HG02884 (cell line): ENCODE measurements at regions not wholly inside any gene's neighbourhood (a gene's known extent, or its start where the extent isn't known, plus 50 kb on each side); places are given as distances from the start of the nearest gene placed in this dataset.

ENCODE experiments used
- ATAC-seq: cut with Tn5 transposase; IDR thresholded peaks from one replicate; pipeline ENCODE4 v1.9.1; 2021; ENCODE audit warnings: mild to moderate bottlenecking, moderate library complexity; ENCODE audit not compliant: unreplicated experiment

- ATAC-seq, result no peak
Observed at GRCh38 chr3:187925326-187925725, 180.1 kb upstream of the BCL6 start.

- no peak for ATAC-seq
Observed at GRCh38 chr3:187926620-187927019, 181.4 kb upstream of the BCL6 start.

GRCh38 chr3:187927565-187927964 is 182.3 kb upstream of the BCL6 start:
- no peak for ATAC-seq

- no peak for ATAC-seq
Observed at GRCh38 chr3:187929112-187929816, 184.0 kb upstream of the BCL6 start.

GRCh38 chr3:187930021-187930420 is 184.8 kb upstream of the BCL6 start:
- no peak for ATAC-seq

GRCh38 chr3:187931101-187931500 is 185.8 kb upstream of the BCL6 start:
- no peak for ATAC-seq

GRCh38 chr3:187931770-187932278 is 186.6 kb upstream of the BCL6 start:
- ATAC-seq, result no peak

GRCh38 chr3:187932530-187932929 is 187.3 kb upstream of the BCL6 start:
- ATAC-seq, result no peak

- ATAC-seq, result peak; percentile 94
Observed at GRCh38 chr3:187935623-187936156, 190.4 kb upstream of the BCL6 start.

GRCh38 chr3:187936676-187937075 is 191.4 kb upstream of the BCL6 start:
- ATAC-seq, result no peak

GRCh38 chr3:187939891-187940290 is 194.6 kb upstream of the BCL6 start:
- no peak for ATAC-seq

- ATAC-seq, result no peak
Observed at GRCh38 chr3:187941135-187941847, 196.0 kb upstream of the BCL6 start.

- ATAC-seq, result no peak
Observed at GRCh38 chr3:187941848-187942194, 196.6 kb upstream of the BCL6 start.

GRCh38 chr3:187942658-187943241 is 197.5 kb upstream of the BCL6 start:
- no peak for ATAC-seq

- no peak for ATAC-seq
Observed at GRCh38 chr3:187943677-187944389, 198.6 kb upstream of the BCL6 start.

- no peak for ATAC-seq
Observed at GRCh38 chr3:187944390-187945179, 199.3 kb upstream of the BCL6 start.

GRCh38 chr3:187945374-187945773 is 200.1 kb upstream of the BCL6 start:
- no peak for ATAC-seq

GRCh38 chr3:187946163-187946691 is 201.0 kb upstream of the BCL6 start:
- ATAC-seq, result no peak

- no peak for ATAC-seq
Observed at GRCh38 chr3:187946981-187947380, 201.7 kb upstream of the BCL6 start.
